GM23338 (cell line): ENCODE measurements at regions not wholly inside any gene's neighbourhood (a gene's known extent, or its start where the extent isn't known, plus 50 kb on each side); places are given as distances from the start of the nearest gene placed in this dataset.

ENCODE experiments used
- ATAC-seq: fragments of 200-7000 bp; cut with Tn5 transposase; 3 replicates; pipeline ENCODE4 v1.9.1; 2020
- DNase-seq: peaks from one replicate; pipeline ENCODE4 v3.0.0-alpha.2; 2015; ENCODE audit warnings: low spot score
- H2AFZ ChIP-seq: fragments of 200-600 bp; sonication (generic); 2 replicates; pipeline ENCODE4 v1.8.0; 2016; ENCODE audit warnings: antibody characterized with exemption, mild to moderate bottlenecking, moderate library complexity
- H3F3A ChIP-seq: fragments of 200-600 bp; sonication (generic); replicated peaks from 2 replicates; pipeline ENCODE4 v1.8.0; 2017; ENCODE audit warnings: antibody characterized with exemption, mixed run types, low read depth
- H3K27ac ChIP-seq: fragments of 200-600 bp; sonication (generic); 2 replicates; pipeline ENCODE4 v1.6.1; 2016; ENCODE audit warnings: low read depth
- H3K27me3 ChIP-seq: fragments of 200-600 bp; sonication (generic); 2 replicates; pipeline ENCODE4 v1.8.0; 2016; ENCODE audit warnings: mild to moderate bottlenecking, mixed run types, moderate library complexity; ENCODE audit not compliant: insufficient read depth
- H3K36me3 ChIP-seq: fragments of 200-600 bp; sonication (generic); 2 replicates; pipeline ENCODE4 v1.8.0; 2016; ENCODE audit warnings: mild to moderate bottlenecking; ENCODE audit not compliant: insufficient read depth
- H3K4me1 ChIP-seq: fragments of 200-600 bp; sonication (generic); 2 replicates; pipeline ENCODE4 v1.8.0; 2016; ENCODE audit warnings: mild to moderate bottlenecking, moderate library complexity; ENCODE audit not compliant: insufficient read depth
- H3K4me2 ChIP-seq: fragments of 200-600 bp; sonication (generic); 2 replicates; pipeline ENCODE4 v1.7.1; 2017; ENCODE audit warnings: mixed run types
- H3K4me3 ChIP-seq: fragments of 200-600 bp; sonication (generic); 2 replicates; pipeline ENCODE4 v1.6.1; 2016; ENCODE audit warnings: mixed run types
- H3K79me2 ChIP-seq: fragments of 200-600 bp; sonication (generic); replicated peaks from 2 replicates; pipeline ENCODE4 v1.8.0; 2017; ENCODE audit warnings: mild to moderate bottlenecking; ENCODE audit not compliant: insufficient read depth
- H3K9me2 ChIP-seq: fragments of 200-600 bp; sonication (generic); 2 replicates; pipeline ENCODE4 v1.8.0; 2017; ENCODE audit not compliant: insufficient read depth
- H4K20me1 ChIP-seq: fragments of 200-600 bp; sonication (generic); replicated peaks from 2 replicates; pipeline ENCODE4 v1.8.0; 2017; ENCODE audit warnings: mild to moderate bottlenecking; ENCODE audit not compliant: insufficient read depth
- H3K27ac Mint-ChIP-seq: 2 replicates; pipeline ENCODE4 v1.8.0; 2020; ENCODE audit warnings: inconsistent platforms, mild to moderate bottlenecking, moderate library complexity, mixed read lengths
- H3K27me3 Mint-ChIP-seq: 3 replicates; pipeline ENCODE4 v1.8.0; 2022; ENCODE audit warnings: low read depth, mild to moderate bottlenecking, moderate library complexity, mixed read lengths, inconsistent platforms; ENCODE audit not compliant: insufficient read depth, poor library complexity
- H3K36me3 Mint-ChIP-seq: 3 replicates; pipeline ENCODE4 v1.8.0; 2021; ENCODE audit warnings: low read depth, mild to moderate bottlenecking, inconsistent platforms, moderate library complexity, mixed read lengths
- H3K4me1 Mint-ChIP-seq: 3 replicates; pipeline ENCODE4 v1.8.0; 2020; ENCODE audit warnings: mild to moderate bottlenecking, inconsistent platforms, mixed read lengths
- H3K4me3 Mint-ChIP-seq: 3 replicates; pipeline ENCODE4 v1.8.0; 2021; ENCODE audit warnings: moderate library complexity, mild to moderate bottlenecking, inconsistent platforms, mixed read lengths
- H3K9me3 Mint-ChIP-seq: 3 replicates; pipeline ENCODE4 v1.8.0; 2020; ENCODE audit warnings: moderate library complexity, mild to moderate bottlenecking, inconsistent platforms, mixed read lengths
- CREB1 ChIP-seq: fragments of 250-450 bp; sonication (Bioruptor Pico); IDR thresholded peaks from 2 replicates; pipeline ENCODE4 v1.5.0; 2020; ENCODE audit warnings: low read depth, mild to moderate bottlenecking, moderate library complexity
- EZH2 ChIP-seq: fragments of 200-600 bp; sonication (generic); IDR thresholded peaks from one replicate; pipeline ENCODE4 v1.8.0; 2017; ENCODE audit warnings: antibody characterized with exemption, mild to moderate bottlenecking, low read depth; ENCODE audit not compliant: unreplicated experiment
- EZH2phosphoT487 ChIP-seq: fragments of 200-600 bp; sonication (generic); IDR thresholded peaks from one replicate; pipeline ENCODE4 v1.8.1; 2018; ENCODE audit warnings: antibody characterized with exemption; ENCODE audit not compliant: unreplicated experiment
- JUNB ChIP-seq: IDR thresholded peaks from one replicate; pipeline ENCODE4 v1.6.1; 2016; ENCODE audit warnings: antibody characterized with exemption; ENCODE audit not compliant: unreplicated experiment
- NANOG ChIP-seq: IDR thresholded peaks from 2 replicates; pipeline ENCODE4 v1.6.1; 2016; ENCODE audit warnings: antibody characterized with exemption, borderline replicate concordance
- POLR2AphosphoS5 ChIP-seq: IDR thresholded peaks from 2 replicates; pipeline ENCODE4 v1.6.1; 2016; ENCODE audit warnings: antibody characterized with exemption, low read depth
- REST ChIP-seq: IDR thresholded peaks from one replicate; pipeline ENCODE4 v1.6.1; 2018; ENCODE audit warnings: antibody characterized with exemption; ENCODE audit not compliant: unreplicated experiment
- STAT1 ChIP-seq: IDR thresholded peaks from one replicate; pipeline ENCODE4 v1.6.1; 2016; ENCODE audit warnings: antibody characterized with exemption; ENCODE audit not compliant: unreplicated experiment
- ZNF114 ChIP-seq: fragments of 250-450 bp; sonication (Bioruptor Pico); IDR thresholded peaks from 2 replicates; pipeline ENCODE4 v1.5.0; 2020; ENCODE audit warnings: mild to moderate bottlenecking, moderate library complexity
- ZNF331 ChIP-seq: fragments of 250-450 bp; sonication (Bioruptor Pico); IDR thresholded peaks from 2 replicates; pipeline ENCODE4 v1.5.0; 2020; ENCODE audit warnings: low read depth, mild to moderate bottlenecking, moderate library complexity
- ZNF462 ChIP-seq: fragments of 250-450 bp; sonication (Bioruptor Pico); IDR thresholded peaks from 2 replicates; pipeline ENCODE4 v1.5.0; 2020; ENCODE audit warnings: mild to moderate bottlenecking, moderate library complexity
- TF ChIP-seq, protein P1 (sequence below), 2 experiments: fragments of 200-600 bp in 1 of 2; sonication (generic) in 1 of 2; conservative IDR thresholded peaks; 2 replicates each; pipeline versions ENCODE4 v1.5.1 to v1.6.1; 2016 to 2017; ENCODE audit warnings: antibody characterized with exemption in 2 of 2, low read depth in 2 of 2, mild to moderate bottlenecking in 2 of 2, moderate library complexity in 1 of 2
- TF ChIP-seq, protein P2 (sequence below): IDR thresholded peaks from 2 replicates; pipeline ENCODE4 v1.6.1; 2016; ENCODE audit warnings: antibody characterized with exemption

GRCh38 chr6:134510142-134510541 lies 192.2 kb upstream of the SGK1 start:
- Mint-ChIP-seq H3K27ac (no peak overlapping the region), H3K4me1 (peaks cover 13% of the 10 kb centered on the region), H3K27me3 (no peaks in the 10 kb centered on the region), H3K9me3 (no peaks in the 10 kb centered on the region), H3K36me3 (no peaks in the 10 kb centered on the region), H3K4me3 (no peak overlapping the region)
- no peaks in the 10 kb centered on the region for H3K36me3 ChIP-seq
- no peak for ATAC-seq
- no peaks in the 10 kb centered on the region for H3K79me2 ChIP-seq
- H4K20me1 ChIP-seq, result no peaks in the 10 kb centered on the region
- H3K4me3 ChIP-seq, result no peak overlapping the region
- no peaks in the 10 kb centered on the region for H3F3A ChIP-seq
- no peaks in the 10 kb centered on the region for H3K27me3 ChIP-seq
- 0 out of 2 replicates have a peak overlapping the region, but pooled peaks have one; percentile 49 for H2AFZ ChIP-seq
- H3K4me1 ChIP-seq, result peaks cover 6% of the 10 kb centered on the region; the same call in 1 of the 2 replicates
- DNase-seq, result no peak
- no peak for TF ChIP-seq ZNF114 (CRISPR knock-in tag)
- no peak for TF ChIP-seq ZNF331 (CRISPR knock-in tag)
- TF ChIP-seq POLR2AphosphoS5, result no peak
- TF ChIP-seq STAT1, result no peak
- TF ChIP-seq ZNF462 (CRISPR knock-in tag), result no peak
- no peak for TF ChIP-seq EZH2phosphoT487
- TF ChIP-seq, protein P1, sequence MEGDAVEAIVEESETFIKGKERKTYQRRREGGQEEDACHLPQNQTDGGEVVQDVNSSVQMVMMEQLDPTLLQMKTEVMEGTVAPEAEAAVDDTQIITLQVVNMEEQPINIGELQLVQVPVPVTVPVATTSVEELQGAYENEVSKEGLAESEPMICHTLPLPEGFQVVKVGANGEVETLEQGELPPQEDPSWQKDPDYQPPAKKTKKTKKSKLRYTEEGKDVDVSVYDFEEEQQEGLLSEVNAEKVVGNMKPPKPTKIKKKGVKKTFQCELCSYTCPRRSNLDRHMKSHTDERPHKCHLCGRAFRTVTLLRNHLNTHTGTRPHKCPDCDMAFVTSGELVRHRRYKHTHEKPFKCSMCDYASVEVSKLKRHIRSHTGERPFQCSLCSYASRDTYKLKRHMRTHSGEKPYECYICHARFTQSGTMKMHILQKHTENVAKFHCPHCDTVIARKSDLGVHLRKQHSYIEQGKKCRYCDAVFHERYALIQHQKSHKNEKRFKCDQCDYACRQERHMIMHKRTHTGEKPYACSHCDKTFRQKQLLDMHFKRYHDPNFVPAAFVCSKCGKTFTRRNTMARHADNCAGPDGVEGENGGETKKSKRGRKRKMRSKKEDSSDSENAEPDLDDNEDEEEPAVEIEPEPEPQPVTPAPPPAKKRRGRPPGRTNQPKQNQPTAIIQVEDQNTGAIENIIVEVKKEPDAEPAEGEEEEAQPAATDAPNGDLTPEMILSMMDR (conservative IDR thresholded peaks at IDR 0.05; ENCODE audit: low read depth in 2 of 2), result no peak
- TF ChIP-seq JUNB, result no peak
- no peak for TF ChIP-seq CREB1 (CRISPR knock-in tag)
- TF ChIP-seq, protein P2, sequence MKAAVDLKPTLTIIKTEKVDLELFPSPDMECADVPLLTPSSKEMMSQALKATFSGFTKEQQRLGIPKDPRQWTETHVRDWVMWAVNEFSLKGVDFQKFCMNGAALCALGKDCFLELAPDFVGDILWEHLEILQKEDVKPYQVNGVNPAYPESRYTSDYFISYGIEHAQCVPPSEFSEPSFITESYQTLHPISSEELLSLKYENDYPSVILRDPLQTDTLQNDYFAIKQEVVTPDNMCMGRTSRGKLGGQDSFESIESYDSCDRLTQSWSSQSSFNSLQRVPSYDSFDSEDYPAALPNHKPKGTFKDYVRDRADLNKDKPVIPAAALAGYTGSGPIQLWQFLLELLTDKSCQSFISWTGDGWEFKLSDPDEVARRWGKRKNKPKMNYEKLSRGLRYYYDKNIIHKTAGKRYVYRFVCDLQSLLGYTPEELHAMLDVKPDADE, result no peak
- no peak for TF ChIP-seq NANOG
- no peak for TF ChIP-seq REST
- TF ChIP-seq EZH2, result no peak
- H3K4me2 ChIP-seq, result no peak overlapping the region
- H3K9me2 ChIP-seq, result no peaks in the 10 kb centered on the region; the same call in 1 of the 2 replicates
- H3K27ac ChIP-seq, result no peak overlapping the region
